HG02759 (cell line): ENCODE measurements at regions not wholly inside any gene's neighbourhood (a gene's known extent, or its start where the extent isn't known, plus 50 kb on each side); places are given as distances from the start of the nearest gene placed in this dataset.

Source experiments
- ATAC-seq: cut with Tn5 transposase; IDR thresholded peaks from one replicate; pipeline ENCODE4 v1.9.1; 2021; ENCODE audit warnings: mild to moderate bottlenecking, moderate library complexity; ENCODE audit not compliant: unreplicated experiment

GRCh38 chr22:49573109-49573765, 254.4 kb downstream of the BRD1 start:
- no peak for ATAC-seq

GRCh38 chr22:49571326-49571725, 256.3 kb downstream of the BRD1 start:
- ATAC-seq: no peak

GRCh38 chr22:49570032-49570848, 257.4 kb downstream of the BRD1 start:
- ATAC-seq: no peak

- ATAC-seq: no peak
Measured at GRCh38 chr22:49569286-49570031, 258.2 kb downstream of the BRD1 start.

- ATAC-seq: no peak
Measured at GRCh38 chr22:49568751-49569285, 258.9 kb downstream of the BRD1 start.

- ATAC-seq: no peak
Measured at GRCh38 chr22:49567899-49568750, 259.5 kb downstream of the BRD1 start.

- ATAC-seq: no peak
Measured at GRCh38 chr22:49566693-49567092, 261.0 kb downstream of the BRD1 start.

GRCh38 chr22:49566141-49566541, 261.5 kb downstream of the BRD1 start:
- no peak for ATAC-seq

GRCh38 chr22:49565516-49565855, 262.2 kb downstream of the BRD1 start:
- no peak for ATAC-seq

GRCh38 chr22:49564666-49565515, 262.8 kb downstream of the BRD1 start:
- no peak for ATAC-seq

GRCh38 chr22:49564054-49564453, 263.6 kb downstream of the BRD1 start:
- no peak for ATAC-seq

- ATAC-seq: no peak
Measured at GRCh38 chr22:49562685-49563249, 264.9 kb downstream of the BRD1 start.

- ATAC-seq: no peak
Measured at GRCh38 chr22:49561976-49562375, 265.7 kb downstream of the BRD1 start.

- no peak for ATAC-seq
Measured at GRCh38 chr22:49561338-49561737, 266.3 kb downstream of the BRD1 start.

GRCh38 chr22:49555526-49555925, 272.1 kb downstream of the BRD1 start:
- ATAC-seq: no peak

- ATAC-seq: no peak
Measured at GRCh38 chr22:49554741-49555140, 272.9 kb downstream of the BRD1 start.

- no peak for ATAC-seq
Measured at GRCh38 chr22:49554296-49554625, 273.4 kb downstream of the BRD1 start.

- ATAC-seq: no peak
Measured at GRCh38 chr22:49553518-49554295, 274.0 kb downstream of the BRD1 start.

GRCh38 chr22:49553076-49553475, 274.6 kb downstream of the BRD1 start:
- ATAC-seq: no peak
